MM.1S (cell line): ENCODE measurements at regions not wholly inside any gene's neighbourhood (a gene's known extent, or its start where the extent isn't known, plus 50 kb on each side); places are given as distances from the start of the nearest gene placed in this dataset.

Experiments used
- CTCF ChIP-seq: fragments of 300-600 bp; sonication (generic); IDR thresholded peaks from 2 replicates; pipeline ENCODE4 v1.5.1; 2016; ENCODE audit warnings: antibody characterized with exemption, low read length, mixed read lengths
- EZH2 ChIP-seq: fragments of 300-600 bp; sonication (generic); optimal IDR thresholded peaks from 2 replicates; pipeline ENCODE3; 2017; ENCODE audit warnings: low read depth, mild to moderate bottlenecking, antibody characterized with exemption, low read length, mixed read lengths
- EZH2phosphoT487 ChIP-seq: fragments of 300-600 bp; sonication (generic); IDR thresholded peaks from 2 replicates; pipeline ENCODE4 v1.6.1; 2018; ENCODE audit warnings: antibody characterized with exemption, low read length

GRCh38 chr17:52724578-52724977 is 566.1 kb upstream of the CA10 start:
- TF ChIP-seq CTCF (no peak), EZH2 (no peak), EZH2phosphoT487 (no peak)
